Thymus (tissue), 11 donors: ENCODE measurements at regions not wholly inside any gene's neighbourhood (a gene's known extent, or its start where the extent isn't known, plus 50 kb on each side); places are given as distances from the start of the nearest gene placed in this dataset.
"Not testable (repeated sequence)": the region's sequence is repeated elsewhere in the genome, so short reads cannot be mapped to it uniquely, and the experiment has no call there.

ENCODE experiments used
- DNase-seq, 9 donors: peaks; one replicate each; pipeline ENCODE4 v3.0.0-alpha.2; 2013; ENCODE audit warnings: low spot score in 9 of 9, low read depth in 6 of 9, missing footprints in 1 of 9
- H3K27ac ChIP-seq, 2 donors: one replicate each; pipeline ENCODE4 v1.5.1; 2013; ENCODE audit warnings: control low read depth in 1 of 2, low read depth in 1 of 2, low read length in 1 of 2, mild to moderate bottlenecking in 1 of 2, moderate library complexity in 1 of 2
- H3K27me3 ChIP-seq, 2 donors: one replicate each; pipeline ENCODE4 v1.5.1; 2013; ENCODE audit warnings: low read length in 1 of 2; ENCODE audit not compliant: control insufficient read depth in 2 of 2, insufficient read depth in 1 of 2
- H3K36me3 ChIP-seq, 2 donors: one replicate each; pipeline ENCODE4 v1.5.1; 2013; ENCODE audit warnings: low read length in 1 of 2, mild to moderate bottlenecking in 1 of 2, moderate library complexity in 1 of 2; ENCODE audit not compliant: control insufficient read depth in 2 of 2, insufficient read depth in 2 of 2
- H3K4me1 ChIP-seq, 2 donors: one replicate each; pipeline ENCODE4 v1.5.1; 2013; ENCODE audit warnings: low read length in 2 of 2; ENCODE audit not compliant: control insufficient read depth in 2 of 2, insufficient read depth in 2 of 2
- H3K4me3 ChIP-seq, 2 donors: one replicate each; pipeline ENCODE4 v1.5.1; 2013; ENCODE audit warnings: low read length in 2 of 2, control low read depth in 1 of 2, mild to moderate bottlenecking in 1 of 2
- H3K9me3 ChIP-seq, 2 donors: one replicate each; pipeline ENCODE4 v1.5.1; 2013; ENCODE audit warnings: low read length in 1 of 2, mild to moderate bottlenecking in 1 of 2; ENCODE audit not compliant: control insufficient read depth in 2 of 2, insufficient read depth in 1 of 2
- WGBS: extraction: QIAGEN DNeasy Blood & Tissue Kit; methylation state at CpG from one replicate; pipeline ENCODE4 v1.1.7; 2013; 5-methylcytosine and 5-hydroxymethylcytosine counted together
- donor health status: healthy.

- H3K4me3 ChIP-seq = no peak overlapping the region
- 95% methylated on average over 4 of the region's 4 CpGs for WGBS
- no peak for DNase-seq
- H3K36me3 ChIP-seq = no peaks in the 10 kb centered on the region
- H3K27ac ChIP-seq = no peak overlapping the region
- H3K4me1 ChIP-seq = no peaks in the 10 kb centered on the region
- H3K9me3 ChIP-seq = no peaks in the 10 kb centered on the region
- H3K27me3 ChIP-seq = no peaks in the 10 kb centered on the region
Measured at GRCh38 chr10:125259651-125260050, 99.3 kb upstream of the CTBP2 start.

GRCh38 chr10:125258676-125259075, 98.3 kb upstream of the CTBP2 start:
- Histone ChIP-seq H3K4me3 (no peak overlapping the region), H3K27ac (no peak overlapping the region), H3K9me3 (no peaks in the 10 kb centered on the region), H3K36me3 (no peaks in the 10 kb centered on the region), H3K27me3 (no peaks in the 10 kb centered on the region), H3K4me1 (no peaks in the 10 kb centered on the region)
- no peak for DNase-seq
- 92% methylated on average over 2 of the region's 2 CpGs for WGBS

GRCh38 chr10:125257521-125258108, 97.3 kb upstream of the CTBP2 start:
- H3K4me1 ChIP-seq = no peaks in the 10 kb centered on the region
- DNase-seq = no peak

GRCh38 chr10:125256026-125256425, 95.7 kb upstream of the CTBP2 start:
- Histone ChIP-seq H3K27me3 (no peaks in the 10 kb centered on the region), H3K4me3 (no peak overlapping the region), H3K36me3 (no peaks in the 10 kb centered on the region), H3K27ac (no peak overlapping the region), H3K4me1 (no peaks in the 10 kb centered on the region), H3K9me3 (no peaks in the 10 kb centered on the region)
- DNase-seq = no peak
- WGBS = 68% methylated on average over 4 of the region's 4 CpGs

More at GRCh38 chr10:125257521-125258108, 97.3 kb upstream of the CTBP2 start:
- H3K4me3 ChIP-seq = no peak overlapping the region
- no peaks in the 10 kb centered on the region for H3K36me3 ChIP-seq
- no peaks in the 10 kb centered on the region for H3K27me3 ChIP-seq
- no peaks in the 10 kb centered on the region for H3K9me3 ChIP-seq
- whole genome bisulfite sequencing = 86% methylated on average over 12 of the region's 12 CpGs
- no peak overlapping the region for H3K27ac ChIP-seq

- DNase-seq = no peak
- H3K9me3 ChIP-seq = no peaks in the 10 kb centered on the region
- H3K4me1 ChIP-seq = no peaks in the 10 kb centered on the region
- H3K27me3 ChIP-seq = no peaks in the 10 kb centered on the region
- H3K27ac ChIP-seq = no peak overlapping the region
- no peak overlapping the region for H3K4me3 ChIP-seq
- no peaks in the 10 kb centered on the region for H3K36me3 ChIP-seq
- 62% methylated on average over 2 of the region's 2 CpGs for WGBS
Measured at GRCh38 chr10:125252937-125253336, 92.6 kb upstream of the CTBP2 start.

DNA sequence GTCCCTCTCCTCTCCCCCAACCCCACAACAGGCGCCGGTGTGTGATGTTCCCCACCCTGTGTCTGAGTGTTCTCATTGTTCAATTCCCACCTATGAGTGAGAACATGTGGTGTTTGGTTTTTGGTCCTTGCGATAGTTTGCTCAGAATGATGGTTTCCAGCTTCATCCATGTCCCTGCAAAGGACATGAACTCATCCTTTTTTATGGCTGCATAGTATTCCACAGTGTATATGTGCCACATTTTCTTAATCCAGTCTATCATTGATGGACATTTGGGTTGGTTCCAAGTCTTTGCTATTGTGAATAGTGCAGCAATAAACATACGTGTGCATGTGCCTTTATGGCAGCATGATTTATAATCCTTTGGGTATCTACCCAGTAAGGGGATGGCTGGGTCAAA, 90.5 kb upstream of the CTBP2 start:
- 98% methylated on average over 4 of the region's 4 CpGs for WGBS
- H3K9me3 ChIP-seq, H3K27me3 ChIP-seq, H3K4me1 ChIP-seq, H3K27ac ChIP-seq, H3K36me3 ChIP-seq, H3K4me3 ChIP-seq, DNase-seq: not testable (repeated sequence)

DNA sequence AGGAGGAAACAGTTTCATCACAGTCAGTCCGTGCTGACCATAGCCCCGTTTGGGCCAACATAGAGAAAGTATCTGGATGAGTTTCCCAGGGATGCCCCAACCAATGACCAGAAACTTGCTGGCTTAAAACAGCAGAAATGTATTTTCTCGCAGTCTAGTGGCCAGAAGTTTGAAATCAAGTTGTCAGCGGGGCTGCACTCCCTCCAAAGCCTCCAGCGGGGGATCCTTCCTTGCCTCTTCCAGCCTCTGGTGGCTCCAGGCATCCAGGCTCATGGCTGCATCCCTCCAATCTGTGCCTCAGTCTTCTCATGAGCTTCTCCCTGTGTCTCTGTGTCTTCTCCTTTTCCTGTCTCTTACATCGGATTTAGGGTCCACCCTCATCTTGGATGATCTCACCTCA, 89.6 kb upstream of the CTBP2 start:
- Histone ChIP-seq H3K4me1 (no peaks in the 10 kb centered on the region), H3K27me3 (no peaks in the 10 kb centered on the region), H3K36me3 (no peaks in the 10 kb centered on the region), H3K27ac (no peak overlapping the region), H3K4me3 (no peak overlapping the region), H3K9me3 (no peaks in the 10 kb centered on the region)
- no peak for DNase-seq
- WGBS = 93% methylated on average over 6 of the region's 6 CpGs

DNA sequence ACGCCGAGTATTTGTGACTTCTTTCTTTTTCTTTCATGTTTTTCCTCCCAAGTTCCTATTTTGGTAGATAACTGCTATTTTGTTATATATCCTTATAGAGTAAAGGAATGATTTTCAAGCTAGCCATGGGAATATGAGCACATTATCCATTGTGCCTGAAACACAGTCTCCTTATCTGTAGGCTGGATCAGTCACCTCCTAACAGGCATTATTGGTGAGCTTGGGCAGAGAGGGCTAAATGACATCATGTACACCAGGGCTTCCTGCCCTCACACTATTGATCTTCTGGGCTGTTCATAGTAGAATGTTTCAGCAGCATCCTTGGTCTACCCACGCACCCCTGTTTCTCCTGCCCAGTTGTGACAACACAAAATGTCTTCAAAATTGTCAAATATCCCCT, 88.1 kb upstream of the CTBP2 start:
- Histone ChIP-seq H3K27me3 (no peaks in the 10 kb centered on the region), H3K4me1 (no peaks in the 10 kb centered on the region), H3K4me3 (no peak overlapping the region), H3K36me3 (no peaks in the 10 kb centered on the region), H3K27ac (no peak overlapping the region), H3K9me3 (no peaks in the 10 kb centered on the region)
- WGBS = 75% methylated on average over 3 of the region's 3 CpGs
- no peak for DNase-seq

DNA sequence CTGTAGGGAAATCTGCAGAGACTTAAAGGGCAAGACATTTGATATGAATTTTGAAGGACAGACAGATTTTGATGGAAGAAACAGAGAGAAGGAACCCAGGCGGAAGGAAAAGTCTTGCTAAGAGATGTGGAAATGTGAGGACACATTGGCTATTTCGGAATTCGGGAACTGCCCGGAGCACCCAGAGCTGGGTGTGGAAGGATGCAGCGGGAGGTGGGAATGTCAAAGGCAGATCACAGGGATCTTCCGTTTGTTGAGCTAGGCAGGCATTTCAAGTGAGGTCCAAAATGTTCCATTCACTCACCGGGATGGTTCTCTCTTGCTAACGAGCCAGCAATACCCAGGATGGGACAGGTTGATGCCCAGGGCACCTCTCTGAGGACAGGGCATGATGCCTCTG, 87.2 kb upstream of the CTBP2 start:
- no peak overlapping the region for H3K27ac ChIP-seq
- WGBS = 85% methylated on average over 8 of the region's 8 CpGs
- no peaks in the 10 kb centered on the region for H3K4me1 ChIP-seq
- DNase-seq = no peak
- H3K36me3 ChIP-seq = no peaks in the 10 kb centered on the region
- no peaks in the 10 kb centered on the region for H3K9me3 ChIP-seq
- no peak overlapping the region for H3K4me3 ChIP-seq
- H3K27me3 ChIP-seq = no peaks in the 10 kb centered on the region
